Activated T-cell treated with anti-CD3 and anti-CD28 coated beads for 1 hour (primary cell): ENCODE measurements at regions not wholly inside any gene's neighbourhood (a gene's known extent, or its start where the extent isn't known, plus 50 kb on each side); places are given as distances from the start of the nearest gene placed in this dataset.
"Not testable (repeated sequence)": the region's sequence is repeated elsewhere in the genome, so short reads cannot be mapped to it uniquely, and the experiment has no call there.

Experiments
- DNase-seq: peaks from one replicate; pipeline ENCODE4 v3.0.0-alpha.2; 2020; ENCODE audit warnings: low read depth

DNA sequence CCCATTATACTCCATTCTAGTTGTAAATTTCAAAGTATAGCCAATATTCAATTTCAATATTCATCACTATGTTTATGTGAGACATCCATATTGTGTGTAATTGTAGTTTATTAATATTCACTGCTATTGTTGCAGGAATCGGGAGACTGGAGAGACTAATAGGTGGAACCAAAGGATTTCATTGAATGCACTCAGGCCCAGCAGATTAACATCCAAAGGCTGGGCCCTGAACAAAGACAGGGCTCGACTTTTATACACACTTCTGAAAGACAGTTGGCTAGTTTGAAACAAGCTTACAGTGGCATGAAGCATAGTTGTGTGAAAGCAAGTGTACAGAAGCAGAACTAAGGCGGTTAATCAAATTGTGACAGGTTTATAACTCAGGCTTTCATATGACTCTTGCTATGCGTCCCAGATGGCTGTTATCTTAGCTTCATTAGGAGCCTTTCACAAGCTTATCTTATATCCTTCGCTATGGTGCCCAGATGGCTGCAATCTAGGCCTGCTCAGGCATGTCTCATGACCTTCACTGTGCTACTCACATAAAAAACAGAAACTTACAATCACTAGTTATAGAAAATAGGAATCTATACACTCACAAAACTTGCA lies 1038.8 kb upstream of the EPHA6 start:
- DNase-seq, result no peak

DNA sequence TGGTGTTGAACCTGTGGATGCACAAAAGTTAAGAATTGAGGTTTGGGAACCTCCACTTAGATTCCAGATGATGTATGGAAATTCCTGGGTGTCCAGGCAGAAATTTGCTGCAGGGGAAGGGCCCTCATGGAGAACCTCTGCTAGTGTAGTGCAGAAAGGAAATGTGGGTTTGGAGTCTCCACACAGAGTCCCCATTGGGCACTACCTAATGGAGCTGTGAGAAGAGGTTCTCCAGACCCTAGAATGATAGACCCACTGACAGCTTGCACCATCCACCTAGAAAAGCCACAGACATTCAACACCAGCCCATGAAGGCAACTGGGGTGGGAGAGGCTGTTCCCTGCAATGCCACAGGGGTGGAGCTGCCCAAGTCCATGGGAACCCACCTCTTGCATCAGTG lies 1032.8 kb upstream of the EPHA6 start:
- DNase-seq, result no peak

DNA sequence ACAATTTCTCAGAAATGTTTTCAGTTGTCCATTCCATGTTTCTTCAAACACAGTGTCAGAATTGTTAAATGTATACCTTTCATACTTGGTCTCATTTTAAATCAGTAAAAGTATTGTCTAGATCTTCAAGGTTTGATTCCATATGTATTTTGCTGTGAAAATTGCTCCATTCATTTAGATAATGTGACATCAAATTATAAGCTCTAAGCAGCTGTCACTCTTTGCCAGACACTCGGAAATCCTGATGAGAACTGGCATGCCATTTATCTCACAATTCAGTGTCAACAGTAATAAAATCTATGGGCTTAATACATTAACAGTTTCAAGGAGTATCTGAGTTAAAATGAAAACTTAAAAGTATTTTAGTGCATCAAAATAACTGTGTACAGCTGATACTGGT lies 1025.3 kb upstream of the EPHA6 start:
- DNase-seq, result no peak

DNA sequence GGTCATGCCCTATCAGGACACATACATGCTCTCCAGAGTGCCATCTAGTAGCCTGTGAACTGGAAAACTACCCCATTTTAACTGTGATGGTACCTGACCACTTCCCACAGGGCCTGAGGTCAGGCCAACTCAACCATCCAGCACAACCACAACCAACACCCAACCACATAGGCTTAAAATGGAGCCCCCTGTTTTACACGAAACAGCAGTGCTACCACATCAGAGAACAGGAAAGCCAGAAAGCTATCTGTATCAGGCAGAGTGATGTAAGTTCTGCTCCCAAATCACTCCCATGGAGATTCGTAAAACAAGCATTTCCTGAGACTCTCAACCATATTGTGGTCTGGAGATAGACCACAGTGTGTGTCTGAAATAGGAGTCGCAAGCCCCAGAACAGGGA lies 1017.3 kb upstream of the EPHA6 start:
- no peak for DNase-seq

DNA sequence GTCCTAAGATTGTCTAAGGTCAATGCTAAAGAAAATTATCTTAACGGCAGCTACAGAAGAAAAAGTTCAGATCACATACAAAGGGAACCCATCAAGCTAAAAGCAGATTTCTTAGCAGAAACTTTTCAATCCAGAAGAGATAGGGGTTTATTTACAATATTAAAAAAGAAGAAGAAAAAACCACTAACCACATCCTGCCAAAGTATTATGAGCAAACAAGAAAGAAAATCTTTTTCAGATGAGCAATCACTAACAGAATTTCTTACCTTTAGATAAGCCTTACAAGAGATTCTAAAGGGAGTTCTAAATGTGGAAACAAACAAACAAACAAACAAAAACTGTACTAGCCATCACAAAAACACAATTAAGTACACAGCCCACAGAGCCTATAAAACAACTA lies 1015.8 kb upstream of the EPHA6 start:
- no peak for DNase-seq

DNA sequence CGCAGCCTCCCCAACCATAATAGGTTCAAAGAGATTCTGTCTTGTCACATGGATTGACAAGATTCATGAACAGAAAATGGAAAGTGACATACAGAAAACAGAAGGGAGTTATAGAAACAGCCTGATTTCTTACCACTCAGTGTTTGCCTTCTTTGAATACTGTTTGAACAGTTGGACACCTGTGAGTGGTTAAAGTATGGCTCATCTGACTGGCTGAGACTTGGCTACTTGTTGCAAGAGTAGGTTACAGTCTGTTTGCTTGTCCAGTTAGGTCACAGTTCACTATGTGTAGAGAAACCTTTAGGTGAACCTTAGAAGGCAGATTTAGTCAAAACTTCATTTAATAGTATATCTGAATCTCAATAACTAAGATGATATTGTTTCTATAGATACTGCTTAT lies 1003.9 kb upstream of the EPHA6 start:
- DNase-seq, result no peak

DNA sequence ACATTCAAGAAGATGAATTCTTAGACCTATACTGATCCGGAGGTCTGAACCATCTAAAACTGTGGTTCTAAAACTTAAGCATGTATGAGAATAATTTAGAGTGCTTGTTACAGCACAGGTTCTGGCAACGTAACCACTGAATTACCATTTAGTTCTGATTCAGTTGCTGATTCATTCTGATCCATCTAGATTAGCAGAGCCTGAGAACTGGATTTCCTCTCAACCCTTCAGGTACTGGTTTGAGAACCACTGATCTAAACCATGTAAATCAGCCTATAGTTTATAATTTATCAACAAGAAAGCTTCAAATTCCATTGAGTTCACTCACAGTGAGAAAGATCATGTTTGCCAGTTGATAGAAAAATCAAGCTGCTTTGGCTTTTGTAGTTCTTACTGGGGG lies 1001.1 kb upstream of the EPHA6 start:
- no peak for DNase-seq

DNA sequence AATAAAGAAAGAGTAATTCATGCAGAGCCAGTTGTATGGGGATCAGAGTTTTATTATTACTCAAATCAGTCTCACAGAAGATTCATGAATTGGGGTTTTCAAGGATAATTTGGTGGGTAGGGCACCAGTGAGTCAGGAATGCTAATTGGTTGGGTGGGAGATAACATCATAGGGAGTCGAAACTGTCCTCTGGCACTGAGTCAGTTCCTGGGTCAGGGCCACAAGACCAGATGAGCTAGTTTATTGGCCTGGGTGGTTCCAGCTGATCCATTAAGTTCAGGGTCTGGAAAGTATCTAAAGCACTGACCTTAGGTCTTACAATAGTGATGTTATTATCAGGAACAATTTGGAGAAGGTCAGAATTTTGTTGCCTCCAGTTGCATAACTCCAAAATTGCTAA lies 998.6 kb upstream of the EPHA6 start:
- DNase-seq, result no peak

DNA sequence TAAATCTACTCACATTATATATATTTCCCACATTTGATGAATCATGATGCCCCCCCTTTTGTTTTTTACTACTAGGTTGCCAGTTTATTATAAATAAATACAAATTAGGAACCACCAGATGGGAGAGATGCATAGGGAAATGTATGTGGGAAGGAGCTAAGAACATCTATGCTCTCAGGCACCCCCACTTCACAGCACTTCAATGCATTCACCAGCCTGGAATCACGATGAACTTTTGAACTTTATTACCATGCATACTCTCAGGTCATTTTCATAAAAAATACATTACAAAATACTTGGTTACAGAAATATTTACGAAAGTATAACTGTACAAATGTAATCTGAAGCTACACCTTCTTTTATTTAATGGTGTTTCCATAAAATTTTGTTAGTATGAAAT lies 988.0 kb upstream of the EPHA6 start:
- no peak for DNase-seq

DNA sequence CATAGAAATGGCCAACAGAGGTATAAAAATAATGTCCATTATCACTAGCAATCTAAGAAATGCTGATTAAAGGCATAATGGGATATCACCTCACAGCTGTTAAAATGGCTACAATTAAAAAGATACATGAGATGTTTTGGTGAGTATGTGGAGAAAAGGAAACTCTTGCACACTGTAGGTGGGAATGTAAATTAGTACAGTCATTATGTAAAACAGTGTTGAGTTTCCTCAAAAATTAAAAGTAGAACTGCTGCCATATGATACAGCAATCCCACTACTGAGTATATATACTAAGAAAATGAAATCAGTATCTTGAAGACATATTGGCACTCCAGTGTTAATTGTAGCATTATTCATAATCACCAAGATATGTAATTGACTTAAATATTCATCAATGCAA lies 982.2 kb upstream of the EPHA6 start:
- DNase-seq, result no peak

DNA sequence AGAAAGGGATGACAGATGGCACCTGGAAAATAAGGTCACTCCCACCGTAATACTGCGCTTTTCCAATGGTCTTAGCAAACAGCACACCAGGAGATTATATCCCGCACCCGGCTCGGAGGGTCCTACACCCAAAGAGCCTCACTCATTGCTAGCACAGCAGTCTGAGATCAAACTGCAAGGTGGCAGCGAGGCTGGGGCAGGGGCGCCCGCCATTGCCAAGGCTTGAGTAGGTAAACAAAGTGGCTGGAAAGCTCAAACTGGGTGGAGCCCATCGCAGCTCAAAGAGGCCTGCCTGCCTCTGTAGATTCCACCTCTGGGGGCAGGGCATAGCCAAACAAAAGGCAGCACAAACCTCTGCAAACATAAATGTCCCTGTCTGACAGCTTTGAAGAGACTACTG lies 953.8 kb upstream of the EPHA6 start:
- DNase-seq, result not testable (repeated sequence)

DNA sequence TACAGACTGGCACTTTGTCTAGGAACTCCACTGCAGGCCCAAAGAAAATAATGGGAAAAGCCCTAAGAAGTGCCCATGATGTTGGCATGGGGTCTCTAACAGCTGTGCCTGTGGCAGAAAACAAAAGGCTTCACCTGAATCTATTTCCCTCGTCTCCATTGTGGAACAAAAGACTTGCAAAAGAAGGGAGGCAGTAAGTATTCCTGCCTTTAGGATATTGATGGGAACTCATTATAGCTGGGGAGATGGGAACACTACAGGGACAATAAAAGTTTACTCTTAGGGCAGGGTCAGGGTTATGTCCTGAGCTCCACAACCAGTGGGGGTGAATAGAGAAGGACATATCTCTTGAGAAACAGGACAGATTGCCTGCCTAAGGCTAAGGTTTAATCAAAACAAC lies 930.6 kb upstream of the EPHA6 start:
- no peak for DNase-seq

DNA sequence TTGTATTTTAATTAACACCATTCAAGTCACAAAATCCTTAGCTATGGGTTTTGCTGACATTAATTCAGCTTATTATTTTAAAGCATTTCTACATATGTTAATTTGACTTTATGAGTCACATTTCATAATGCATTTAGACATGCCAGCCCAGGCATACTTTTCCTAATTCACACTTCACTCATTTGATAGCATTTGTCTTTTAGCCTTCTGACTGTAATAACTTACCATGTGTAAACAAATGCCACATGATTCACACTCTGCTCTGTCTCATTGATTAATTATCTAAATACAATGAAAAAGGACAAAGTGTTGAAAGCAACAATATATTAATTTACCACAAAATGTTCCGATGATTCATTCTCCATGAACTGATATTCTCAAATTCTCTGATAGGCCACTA lies 927.8 kb upstream of the EPHA6 start:
- no peak for DNase-seq

DNA sequence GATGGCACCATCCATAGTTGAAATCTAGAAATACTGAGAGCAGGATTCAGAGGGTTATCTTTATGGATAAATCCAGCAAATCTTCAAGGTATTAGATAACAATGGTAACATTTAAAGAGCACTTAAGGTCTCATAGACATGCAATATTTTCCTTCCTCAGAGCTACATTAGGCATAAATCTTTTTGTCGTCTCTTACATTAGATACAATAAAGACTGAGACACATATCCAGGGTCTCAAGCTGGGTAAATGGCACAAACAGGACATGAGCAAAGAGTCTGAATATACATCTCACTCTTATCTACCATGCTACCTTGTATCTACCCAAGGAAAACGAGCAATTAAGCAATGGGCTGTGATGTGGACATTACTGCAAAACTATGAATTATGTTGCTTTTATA lies 927.3 kb upstream of the EPHA6 start:
- no peak for DNase-seq

DNA sequence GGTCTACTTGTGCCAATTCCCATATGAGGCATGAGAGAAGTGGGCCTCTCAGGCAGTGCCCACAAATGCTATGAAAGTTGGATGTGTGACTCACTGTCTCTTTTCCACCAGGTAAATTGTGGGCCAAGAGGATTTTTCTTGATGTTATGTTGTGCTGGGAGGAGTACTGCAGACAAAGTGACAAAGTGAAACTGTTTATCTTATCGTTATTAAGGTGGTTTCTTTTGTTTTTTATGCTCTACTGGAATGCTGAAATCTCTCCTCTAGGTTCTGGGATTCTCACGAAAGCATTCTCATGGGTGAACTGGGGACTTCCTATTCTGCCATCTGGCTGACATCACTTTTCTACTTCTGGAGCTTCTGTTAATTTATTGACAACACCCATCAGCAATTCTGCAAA lies 919.6 kb upstream of the EPHA6 start:
- DNase-seq, result no peak

DNA sequence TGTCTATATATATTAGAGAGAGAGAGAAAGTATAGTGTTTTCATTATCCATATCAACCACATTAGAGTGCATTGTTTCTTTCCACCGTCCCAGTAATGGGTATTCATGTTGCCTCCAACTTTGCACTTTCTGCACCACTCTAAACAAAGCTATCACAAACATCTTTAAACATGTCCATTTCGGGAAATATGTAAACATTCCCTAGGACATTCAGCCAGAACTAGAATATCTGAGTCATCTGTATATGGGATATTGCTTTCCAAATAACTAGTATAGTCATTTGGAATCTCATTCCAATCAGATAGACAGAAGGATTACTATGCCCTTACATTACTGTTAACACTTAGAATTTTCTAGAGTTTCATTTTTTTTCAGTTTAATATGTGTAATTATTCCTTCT lies 914.9 kb upstream of the EPHA6 start:
- DNase-seq, result no peak

DNA sequence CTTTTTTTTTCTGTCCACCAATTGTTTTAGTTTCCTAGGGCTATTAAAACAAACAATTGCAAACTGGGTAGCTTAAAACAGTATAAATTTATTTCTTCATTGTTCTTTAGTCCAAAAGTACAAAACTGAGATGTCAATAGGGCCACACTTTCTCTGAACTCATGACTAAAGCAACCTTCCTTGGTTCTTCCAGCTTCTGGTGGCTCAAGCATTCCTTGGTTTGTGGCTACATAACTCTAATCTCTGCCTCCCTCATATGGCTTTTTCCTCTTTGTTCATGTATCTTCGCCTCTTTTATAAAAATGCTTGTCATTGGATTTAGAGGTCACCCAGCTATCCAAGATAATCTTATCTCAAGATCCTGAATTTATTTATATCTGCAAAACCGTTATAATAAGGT lies 914.5 kb upstream of the EPHA6 start:
- no peak for DNase-seq

DNA sequence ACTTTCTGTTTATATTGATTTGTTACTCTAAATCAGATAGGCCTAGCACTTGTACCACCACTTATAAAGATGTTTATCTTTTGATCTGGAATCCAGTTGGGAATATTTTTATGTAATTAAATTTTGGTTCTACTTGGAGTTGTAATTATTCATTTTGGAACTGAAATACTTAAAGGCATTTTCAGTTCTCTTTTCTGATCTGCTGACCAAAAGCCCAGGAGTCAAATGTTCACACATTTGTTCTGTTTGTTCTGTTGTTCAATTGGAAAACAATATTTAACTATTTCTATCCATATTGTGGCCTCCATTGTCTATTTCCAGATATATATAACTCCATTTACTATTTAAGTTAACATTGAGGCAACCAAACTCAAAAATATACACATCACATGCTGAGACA lies 912.4 kb upstream of the EPHA6 start:
- DNase-seq, result no peak

DNA sequence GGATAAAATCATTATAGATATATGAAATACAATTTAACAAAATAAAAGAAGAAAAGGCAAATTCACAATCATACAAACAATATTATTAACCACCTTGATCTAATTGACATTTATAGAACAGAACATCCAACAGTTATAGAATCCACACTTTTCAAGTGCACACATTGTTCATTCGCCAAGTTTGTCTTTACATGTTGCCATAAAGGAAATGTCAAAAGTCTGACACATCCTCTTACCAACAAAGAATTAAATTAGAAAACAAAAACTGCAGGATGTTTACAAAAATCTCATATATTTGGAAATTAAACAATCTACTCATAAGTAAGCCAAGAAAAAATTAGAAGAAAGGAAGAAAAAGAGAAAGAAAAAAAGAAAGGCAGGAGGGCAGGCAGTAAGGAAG lies 909.2 kb upstream of the EPHA6 start:
- no peak for DNase-seq

DNA sequence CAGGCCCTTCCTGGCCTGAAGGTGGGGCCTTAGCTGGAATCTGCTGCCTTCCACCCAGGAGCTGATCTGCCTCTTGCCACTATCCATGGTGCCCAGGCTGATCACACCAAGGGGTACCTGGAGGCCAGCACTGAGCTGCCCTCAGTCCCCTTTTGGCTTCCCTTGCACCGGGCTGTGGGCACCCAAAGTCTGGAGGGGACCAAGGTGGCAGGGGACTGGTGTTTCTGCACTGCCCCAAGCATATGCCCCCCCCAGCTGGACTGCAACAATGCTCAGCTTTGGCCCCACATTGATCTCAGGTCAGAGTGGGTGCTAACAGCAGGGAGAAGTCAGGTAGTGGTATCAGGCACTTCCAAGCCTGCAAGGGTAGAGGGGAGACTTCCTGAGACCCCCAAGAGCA lies 902.6 kb upstream of the EPHA6 start:
- DNase-seq, result no peak

DNA sequence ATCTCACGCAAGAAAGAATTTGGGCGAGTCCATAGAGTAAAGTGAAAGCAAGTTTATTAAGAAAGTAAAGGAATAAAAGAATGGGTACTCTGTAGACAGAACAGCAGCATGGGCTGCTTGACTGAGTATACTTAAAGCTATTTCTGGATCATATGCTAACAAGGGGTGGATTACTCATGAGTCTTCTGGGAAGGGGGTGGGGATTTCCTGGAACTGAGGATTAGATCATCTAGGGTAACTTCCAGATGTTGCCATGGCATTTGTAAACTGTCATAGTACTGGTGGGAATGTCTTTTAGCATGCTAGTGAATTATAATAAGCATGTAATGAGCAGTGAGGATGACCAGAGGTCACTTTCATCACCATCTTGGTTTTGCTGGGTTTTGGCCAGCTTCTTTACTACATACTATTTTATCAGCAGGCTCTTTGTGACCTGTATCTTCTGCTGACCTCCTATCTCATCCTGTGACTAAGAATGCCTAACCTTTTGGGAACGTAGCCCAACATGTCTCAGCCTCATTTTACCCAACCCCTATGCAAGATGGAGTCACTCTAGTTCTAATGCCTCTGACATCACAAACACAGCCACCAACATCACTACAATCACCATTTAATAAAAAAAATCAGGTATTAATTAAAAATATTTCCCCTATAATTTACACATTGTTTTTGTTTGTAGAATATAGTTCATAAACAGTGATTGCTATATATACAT lies 890.7 kb upstream of the EPHA6 start:
- DNase-seq, result no peak

DNA sequence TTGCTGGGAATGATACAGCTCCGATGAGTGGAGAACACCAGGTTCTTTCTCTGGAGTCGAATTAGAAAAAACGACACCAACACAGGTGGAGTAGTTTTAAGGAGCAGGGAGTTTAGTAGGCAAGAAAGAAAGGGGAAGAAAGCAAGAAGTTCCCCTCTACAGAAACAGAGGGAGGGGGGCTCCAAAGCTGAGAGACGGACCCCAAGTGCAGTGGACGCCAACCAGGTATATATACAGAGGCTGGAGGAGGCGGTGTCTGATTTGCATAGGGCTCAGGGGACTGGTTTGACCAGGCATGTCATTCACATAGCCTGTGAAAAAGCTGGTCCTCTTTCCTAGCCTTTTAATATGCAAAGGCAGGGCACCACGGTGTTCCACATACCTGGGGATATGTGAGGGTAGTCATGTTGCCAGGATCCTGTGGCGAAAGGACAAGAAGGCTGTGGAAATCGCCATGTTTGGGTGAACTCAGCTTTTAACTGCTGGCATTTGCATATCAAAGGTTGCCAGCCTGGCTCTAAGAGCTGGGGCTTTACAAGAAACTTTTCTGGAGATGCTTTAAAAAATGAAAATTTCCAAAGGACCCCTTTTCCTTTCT lies 887.4 kb upstream of the EPHA6 start:
- no peak for DNase-seq

DNA sequence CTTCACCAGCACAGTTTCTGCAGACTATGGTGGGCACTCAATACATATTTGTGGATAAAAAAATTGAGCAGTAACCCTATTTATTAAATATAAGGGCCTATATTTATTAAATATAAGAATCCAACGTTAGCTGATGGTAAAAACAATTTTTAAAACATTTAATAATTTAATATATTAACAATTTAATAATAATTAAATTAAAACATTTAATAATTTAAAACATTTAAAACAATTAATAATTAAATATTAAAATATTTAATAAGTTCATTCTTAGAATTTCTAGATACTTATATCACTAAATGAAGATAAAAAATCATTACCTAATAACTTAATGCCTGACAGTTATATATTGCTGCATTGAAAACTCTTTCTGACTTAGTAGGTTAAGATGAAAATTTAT lies 880.2 kb upstream of the EPHA6 start:
- no peak for DNase-seq

DNA sequence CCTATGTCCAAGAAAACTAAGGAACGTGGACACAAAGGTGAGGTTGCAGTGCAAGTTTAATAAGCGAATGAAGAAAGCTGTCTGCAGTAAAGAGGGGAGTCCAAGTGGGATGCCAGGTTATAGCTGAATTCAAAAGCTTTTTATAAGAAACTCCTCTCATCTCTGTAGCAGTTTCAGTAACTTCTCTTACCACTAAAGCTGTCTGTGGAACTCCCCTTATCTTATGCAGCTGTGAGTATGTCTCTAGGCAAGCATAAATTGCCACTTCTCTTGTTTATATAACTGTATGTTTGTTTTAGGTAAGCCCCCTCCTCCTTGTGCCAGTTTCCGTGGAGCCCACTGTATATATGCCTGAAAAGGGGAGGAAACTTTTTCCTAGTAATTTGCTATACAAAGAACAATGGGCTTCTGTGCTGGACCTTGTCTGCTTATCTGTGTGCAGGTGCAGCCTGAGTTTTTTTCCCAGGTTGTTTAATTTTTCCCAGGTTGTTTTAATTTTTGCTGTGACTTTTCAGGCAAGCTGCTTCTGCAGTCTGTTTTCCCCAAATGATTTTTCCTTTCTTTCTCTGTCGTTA lies 875.1 kb upstream of the EPHA6 start:
- DNase-seq, result no peak
